ENCODE measurements at regions not wholly inside any gene's neighbourhood (a gene's known extent, or its start where the extent isn't known, plus 50 kb on each side); places are given as distances from the start of the nearest gene placed in this dataset.

GRCh38 chr1:18541046-18541795 lies 60.5 kb downstream of the KLHDC7A start:
- TF ChIP-seq, protein P1, sequence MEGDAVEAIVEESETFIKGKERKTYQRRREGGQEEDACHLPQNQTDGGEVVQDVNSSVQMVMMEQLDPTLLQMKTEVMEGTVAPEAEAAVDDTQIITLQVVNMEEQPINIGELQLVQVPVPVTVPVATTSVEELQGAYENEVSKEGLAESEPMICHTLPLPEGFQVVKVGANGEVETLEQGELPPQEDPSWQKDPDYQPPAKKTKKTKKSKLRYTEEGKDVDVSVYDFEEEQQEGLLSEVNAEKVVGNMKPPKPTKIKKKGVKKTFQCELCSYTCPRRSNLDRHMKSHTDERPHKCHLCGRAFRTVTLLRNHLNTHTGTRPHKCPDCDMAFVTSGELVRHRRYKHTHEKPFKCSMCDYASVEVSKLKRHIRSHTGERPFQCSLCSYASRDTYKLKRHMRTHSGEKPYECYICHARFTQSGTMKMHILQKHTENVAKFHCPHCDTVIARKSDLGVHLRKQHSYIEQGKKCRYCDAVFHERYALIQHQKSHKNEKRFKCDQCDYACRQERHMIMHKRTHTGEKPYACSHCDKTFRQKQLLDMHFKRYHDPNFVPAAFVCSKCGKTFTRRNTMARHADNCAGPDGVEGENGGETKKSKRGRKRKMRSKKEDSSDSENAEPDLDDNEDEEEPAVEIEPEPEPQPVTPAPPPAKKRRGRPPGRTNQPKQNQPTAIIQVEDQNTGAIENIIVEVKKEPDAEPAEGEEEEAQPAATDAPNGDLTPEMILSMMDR (IDR thresholded peaks at IDR 0.05; ENCODE audit: insufficient read depth, low read depth, low read length, missing control alignments): no peak
- no peak overlapping the region for H3K4me3 ChIP-seq (ENCODE audit: low read depth, low read length)
- DNase-seq (ENCODE audit: low read depth): no peak

GRCh38 chr1:18542351-18542750 lies 61.6 kb downstream of the KLHDC7A start:
- no peak for DNase-seq (ENCODE audit: low read depth)
- no peak overlapping the region for H3K4me3 ChIP-seq (ENCODE audit: low read depth, low read length)
- TF ChIP-seq, protein P1 (IDR thresholded peaks at IDR 0.05; ENCODE audit: insufficient read depth, low read depth, low read length, missing control alignments): no peak

GRCh38 chr1:18546026-18546425 lies 65.3 kb downstream of the KLHDC7A start:
- TF ChIP-seq, protein P1 (IDR thresholded peaks at IDR 0.05; ENCODE audit: insufficient read depth, low read depth, low read length, missing control alignments): no peak
- no peak overlapping the region for H3K4me3 ChIP-seq (ENCODE audit: low read depth, low read length)
- no peak for DNase-seq (ENCODE audit: low read depth)

GRCh38 chr1:18547460-18547859 lies 66.7 kb downstream of the KLHDC7A start:
- H3K4me3 ChIP-seq (ENCODE audit: low read depth, low read length): no peak overlapping the region
- TF ChIP-seq, protein P1 (IDR thresholded peaks at IDR 0.05; ENCODE audit: insufficient read depth, low read depth, low read length, missing control alignments): no peak
- no peak for DNase-seq (ENCODE audit: low read depth)

GRCh38 chr1:18548643-18549042 lies 67.9 kb downstream of the KLHDC7A start:
- TF ChIP-seq, protein P1 (IDR thresholded peaks at IDR 0.05; ENCODE audit: insufficient read depth, low read depth, low read length, missing control alignments): no peak
- DNase-seq (ENCODE audit: low read depth): no peak
- H3K4me3 ChIP-seq (ENCODE audit: low read depth, low read length): no peak overlapping the region

DNA sequence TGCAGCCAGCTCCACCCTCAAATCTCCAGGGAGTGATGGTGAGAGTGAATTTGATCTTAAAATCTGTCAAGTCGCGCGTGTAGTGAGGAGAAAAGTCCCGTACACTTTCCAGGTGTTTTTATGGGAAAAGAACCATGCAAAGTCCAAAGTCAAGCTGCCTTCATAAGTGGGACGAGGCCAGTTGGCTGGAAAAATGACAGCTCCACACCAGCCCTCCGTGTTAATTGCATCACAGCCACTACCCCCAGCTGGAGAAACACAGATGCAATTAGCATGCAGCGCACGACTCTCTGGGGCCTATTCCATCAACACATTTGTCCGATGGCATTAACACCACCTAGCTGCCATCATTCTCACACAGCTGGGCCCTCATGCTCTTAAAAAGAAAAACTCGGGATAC lies 68.4 kb downstream of the KLHDC7A start:
- TF ChIP-seq, protein P1 (IDR thresholded peaks at IDR 0.05; ENCODE audit: insufficient read depth, low read depth, low read length, missing control alignments): no peak
- no peak overlapping the region for H3K4me3 ChIP-seq (ENCODE audit: low read depth, low read length)
- no peak for DNase-seq (ENCODE audit: low read depth)

DNA sequence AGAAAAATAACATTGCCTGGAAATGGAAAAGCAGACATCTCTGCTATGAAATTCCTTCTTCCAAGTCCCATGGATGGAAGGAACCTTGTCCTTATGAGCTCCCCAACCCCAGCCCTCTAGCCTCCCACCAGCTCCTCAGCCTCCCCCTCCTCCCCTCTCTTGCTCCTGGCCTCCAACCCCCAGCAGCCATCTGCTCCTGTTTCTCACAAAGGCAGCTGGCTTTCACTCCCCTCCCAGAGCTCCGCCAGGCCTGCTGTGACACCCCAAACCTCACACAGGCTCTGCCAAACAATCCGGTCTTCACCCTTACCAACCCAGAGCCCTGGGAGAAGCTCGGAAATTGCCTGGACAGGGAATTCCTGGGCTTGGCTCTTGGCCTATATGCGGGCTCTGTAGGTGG lies 69.2 kb downstream of the KLHDC7A start:
- TF ChIP-seq, protein P1 (IDR thresholded peaks at IDR 0.05; ENCODE audit: insufficient read depth, low read depth, low read length, missing control alignments): no peak
- no peak overlapping the region for H3K4me3 ChIP-seq (ENCODE audit: low read depth, low read length)
- no peak for DNase-seq (ENCODE audit: low read depth)

Measured in GM12865 (cell line).